8988T (cell line): ENCODE measurements at regions not wholly inside any gene's neighbourhood (a gene's known extent, or its start where the extent isn't known, plus 50 kb on each side); places are given as distances from the start of the nearest gene placed in this dataset.

Source experiments
- DNase-seq: peaks from one replicate; pipeline ENCODE4 v3.0.0; 2011

- no peak for DNase-seq
Observed at GRCh38 chr10:36681751-36682632, 443.4 kb upstream of the ANKRD30A start.

- no peak for DNase-seq
Observed at GRCh38 chr10:36679554-36679953, 445.8 kb upstream of the ANKRD30A start.

GRCh38 chr10:36677431-36677768, 448.0 kb upstream of the ANKRD30A start:
- DNase-seq, result no peak

GRCh38 chr10:36676756-36677430, 448.5 kb upstream of the ANKRD30A start:
- no peak for DNase-seq

GRCh38 chr10:36676321-36676720, 449.1 kb upstream of the ANKRD30A start:
- no peak for DNase-seq

- no peak for DNase-seq
Observed at GRCh38 chr10:36675458-36675880, 449.9 kb upstream of the ANKRD30A start.

GRCh38 chr10:36671607-36672006, 453.8 kb upstream of the ANKRD30A start:
- DNase-seq, result no peak

- no peak for DNase-seq
Observed at GRCh38 chr10:36670621-36671402, 454.6 kb upstream of the ANKRD30A start.

GRCh38 chr10:36669615-36670352, 455.6 kb upstream of the ANKRD30A start:
- no peak for DNase-seq

- no peak for DNase-seq
Observed at GRCh38 chr10:36666451-36666850, 458.9 kb upstream of the ANKRD30A start.

- DNase-seq, result no peak
Observed at GRCh38 chr10:36662571-36662970, 462.8 kb upstream of the ANKRD30A start.

- DNase-seq, result no peak
Observed at GRCh38 chr10:36650274-36650673, 475.1 kb upstream of the ANKRD30A start.

- DNase-seq, result no peak
Observed at GRCh38 chr10:36647540-36647939, 477.9 kb upstream of the ANKRD30A start.

- no peak for DNase-seq
Observed at GRCh38 chr10:36640626-36641025, 484.8 kb upstream of the ANKRD30A start.

- no peak for DNase-seq
Observed at GRCh38 chr10:36638462-36639155, 486.8 kb upstream of the ANKRD30A start.

- DNase-seq, result no peak
Observed at GRCh38 chr10:36636879-36637278, 488.5 kb upstream of the ANKRD30A start.

GRCh38 chr10:36636285-36636839, 489.0 kb upstream of the ANKRD30A start:
- DNase-seq, result no peak

- DNase-seq, result no peak
Observed at GRCh38 chr10:36634916-36635315, 490.5 kb upstream of the ANKRD30A start.

- DNase-seq, result no peak
Observed at GRCh38 chr10:36630267-36630666, 495.1 kb upstream of the ANKRD30A start.

- DNase-seq, result no peak
Observed at GRCh38 chr10:36629476-36629875, 495.9 kb upstream of the ANKRD30A start.

GRCh38 chr10:36624551-36625100, 500.8 kb upstream of the ANKRD30A start:
- no peak for DNase-seq

- DNase-seq, result no peak
Observed at GRCh38 chr10:36621346-36621745, 504.1 kb upstream of the ANKRD30A start.
